ENCODE measurements at regions not wholly inside any gene's neighbourhood (a gene's known extent, or its start where the extent isn't known, plus 50 kb on each side); places are given as distances from the start of the nearest gene placed in this dataset.

DNA sequence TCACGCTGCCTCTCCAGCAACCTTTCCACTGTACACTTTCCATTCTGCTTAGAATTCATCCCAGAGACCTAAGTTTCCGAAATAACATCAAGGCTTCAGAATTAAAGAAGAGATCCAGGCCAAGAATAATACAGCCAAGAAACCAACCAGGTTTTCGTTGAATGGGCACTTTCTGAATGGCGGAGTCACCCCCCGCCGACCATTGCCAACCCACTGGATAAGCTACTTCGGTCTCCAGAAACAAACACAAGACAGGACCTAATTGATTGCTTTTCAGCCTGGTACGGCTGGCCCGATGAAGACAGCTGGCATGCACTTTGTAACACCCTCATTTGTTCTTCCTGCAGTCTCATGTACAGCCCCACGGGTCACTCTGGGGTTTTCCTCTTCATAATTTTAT, 308.1 kb upstream of the ZFHX3 start:
- Histone ChIP-seq H3K4me2 (ENCODE audit: insufficient read depth, low read length) (no peak overlapping the region), H3K4me3 (ENCODE audit: insufficient read depth, low read length) (no peak overlapping the region), H4K20me1 (ENCODE audit: insufficient read depth, low read length) (no peaks in the 10 kb centered on the region), H3K4me1 (ENCODE audit: insufficient read depth, low read length) (no peaks in the 10 kb centered on the region), H3K79me2 (ENCODE audit: insufficient read depth, low read length) (no peaks in the 10 kb centered on the region), H3K27ac (ENCODE audit: low read depth, low read length) (no peak overlapping the region), H3K36me3 (ENCODE audit: insufficient read depth, low read length) (no peaks in the 10 kb centered on the region), H3K9me3 (ENCODE audit: low read depth, low read length) (no peaks in the 10 kb centered on the region), H2AFZ (ENCODE audit: low read length) (no peak overlapping the region), H3K27me3 (ENCODE audit: insufficient read depth, low read length) (peaks cover 3% of the 10 kb centered on the region)
- TF ChIP-seq, protein P1, sequence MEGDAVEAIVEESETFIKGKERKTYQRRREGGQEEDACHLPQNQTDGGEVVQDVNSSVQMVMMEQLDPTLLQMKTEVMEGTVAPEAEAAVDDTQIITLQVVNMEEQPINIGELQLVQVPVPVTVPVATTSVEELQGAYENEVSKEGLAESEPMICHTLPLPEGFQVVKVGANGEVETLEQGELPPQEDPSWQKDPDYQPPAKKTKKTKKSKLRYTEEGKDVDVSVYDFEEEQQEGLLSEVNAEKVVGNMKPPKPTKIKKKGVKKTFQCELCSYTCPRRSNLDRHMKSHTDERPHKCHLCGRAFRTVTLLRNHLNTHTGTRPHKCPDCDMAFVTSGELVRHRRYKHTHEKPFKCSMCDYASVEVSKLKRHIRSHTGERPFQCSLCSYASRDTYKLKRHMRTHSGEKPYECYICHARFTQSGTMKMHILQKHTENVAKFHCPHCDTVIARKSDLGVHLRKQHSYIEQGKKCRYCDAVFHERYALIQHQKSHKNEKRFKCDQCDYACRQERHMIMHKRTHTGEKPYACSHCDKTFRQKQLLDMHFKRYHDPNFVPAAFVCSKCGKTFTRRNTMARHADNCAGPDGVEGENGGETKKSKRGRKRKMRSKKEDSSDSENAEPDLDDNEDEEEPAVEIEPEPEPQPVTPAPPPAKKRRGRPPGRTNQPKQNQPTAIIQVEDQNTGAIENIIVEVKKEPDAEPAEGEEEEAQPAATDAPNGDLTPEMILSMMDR (IDR thresholded peaks at IDR 0.05; ENCODE audit: extremely low read depth, low read depth, low read length) = no peak
- no peak for DNase-seq (ENCODE audit: insufficient read length, low spot score, missing footprints)

DNA sequence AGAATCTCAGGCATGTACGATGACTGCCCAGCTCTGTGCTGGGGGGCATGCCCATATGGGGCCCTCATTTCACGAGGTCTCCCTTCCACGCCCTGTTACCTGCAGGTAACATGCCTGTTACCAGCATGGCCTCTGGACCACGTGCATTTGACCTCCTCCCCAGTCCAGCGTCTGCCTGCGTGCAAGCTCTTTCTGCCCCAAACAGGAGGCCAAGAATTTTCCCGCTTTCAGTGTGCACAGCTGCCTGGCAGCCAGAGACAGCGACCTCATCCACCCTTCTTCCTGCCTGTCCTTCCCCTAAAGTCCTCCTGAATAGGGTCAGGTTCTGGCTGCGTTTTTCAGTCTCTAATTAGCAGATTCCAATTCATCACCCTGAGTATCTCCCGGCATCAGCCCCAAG, 306.5 kb upstream of the ZFHX3 start:
- TF ChIP-seq, protein P1 (IDR thresholded peaks at IDR 0.05; ENCODE audit: extremely low read depth, low read depth, low read length) = no peak
- H3K4me2 ChIP-seq (ENCODE audit: insufficient read depth, low read length) = no peak overlapping the region
- H3K79me2 ChIP-seq (ENCODE audit: insufficient read depth, low read length) = no peaks in the 10 kb centered on the region
- H3K4me3 ChIP-seq (ENCODE audit: insufficient read depth, low read length) = no peak overlapping the region
- H3K9me3 ChIP-seq (ENCODE audit: low read depth, low read length) = no peaks in the 10 kb centered on the region
- no peak for DNase-seq (ENCODE audit: insufficient read length, low spot score, missing footprints)
- H3K27me3 ChIP-seq (ENCODE audit: insufficient read depth, low read length) = peaks cover 3% of the 10 kb centered on the region
- H2AFZ ChIP-seq (ENCODE audit: low read length) = no peak overlapping the region
- H3K4me1 ChIP-seq (ENCODE audit: insufficient read depth, low read length) = no peaks in the 10 kb centered on the region
- no peaks in the 10 kb centered on the region for H3K36me3 ChIP-seq (ENCODE audit: insufficient read depth, low read length)
- H4K20me1 ChIP-seq (ENCODE audit: insufficient read depth, low read length) = no peaks in the 10 kb centered on the region
- no peak overlapping the region for H3K27ac ChIP-seq (ENCODE audit: low read depth, low read length)

DNA sequence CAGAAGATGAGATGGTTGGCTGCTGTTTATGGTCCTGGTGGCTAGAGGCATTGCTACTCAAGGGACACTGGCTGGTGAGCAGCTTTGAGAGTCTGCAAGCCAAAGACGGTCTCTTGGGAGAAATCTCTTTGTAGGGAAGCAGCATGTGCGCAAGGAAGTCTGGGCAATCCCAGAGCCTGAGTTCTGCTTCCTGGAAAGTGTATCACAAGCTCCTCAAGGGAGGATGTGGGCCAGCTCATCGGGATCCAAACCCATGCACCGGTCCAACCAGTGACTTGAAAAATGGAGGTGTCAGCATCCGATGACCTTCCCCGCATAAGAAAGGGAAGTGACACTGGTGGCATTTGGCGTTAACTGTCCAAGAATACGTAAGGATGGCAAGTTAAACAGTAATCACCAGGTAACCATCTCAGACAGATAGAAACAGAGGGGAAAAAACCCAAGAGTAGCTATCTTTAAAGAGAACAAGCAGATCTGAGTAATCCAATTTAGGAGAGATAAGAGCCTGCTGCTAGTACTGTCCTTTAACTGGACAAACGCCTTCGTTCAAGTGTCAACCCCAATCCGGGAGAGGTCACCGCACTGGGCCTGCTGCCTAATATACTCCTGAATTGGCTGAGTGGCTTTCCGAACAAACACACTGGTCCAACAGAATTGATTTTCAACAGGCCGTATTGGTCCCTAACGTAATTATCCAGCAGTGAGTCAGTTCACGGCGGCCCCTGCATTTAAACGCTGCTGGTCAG, 303.0 kb upstream of the ZFHX3 start:
- TF ChIP-seq, protein P1 (IDR thresholded peaks at IDR 0.05; ENCODE audit: extremely low read depth, low read depth, low read length) = no peak
- no peak overlapping the region for H3K27ac ChIP-seq (ENCODE audit: low read depth, low read length)
- H3K4me3 ChIP-seq (ENCODE audit: insufficient read depth, low read length) = no peak overlapping the region
- no peaks in the 10 kb centered on the region for H3K4me1 ChIP-seq (ENCODE audit: insufficient read depth, low read length)
- no peaks in the 10 kb centered on the region for H3K27me3 ChIP-seq (ENCODE audit: insufficient read depth, low read length)
- H3K9me3 ChIP-seq (ENCODE audit: low read depth, low read length) = no peaks in the 10 kb centered on the region
- H3K36me3 ChIP-seq (ENCODE audit: insufficient read depth, low read length) = no peaks in the 10 kb centered on the region
- H2AFZ ChIP-seq (ENCODE audit: low read length) = no peak overlapping the region
- no peak for DNase-seq (ENCODE audit: insufficient read length, low spot score, missing footprints)
- H3K79me2 ChIP-seq (ENCODE audit: insufficient read depth, low read length) = no peaks in the 10 kb centered on the region
- no peak overlapping the region for H3K4me2 ChIP-seq (ENCODE audit: insufficient read depth, low read length)
- H4K20me1 ChIP-seq (ENCODE audit: insufficient read depth, low read length) = no peaks in the 10 kb centered on the region

DNA sequence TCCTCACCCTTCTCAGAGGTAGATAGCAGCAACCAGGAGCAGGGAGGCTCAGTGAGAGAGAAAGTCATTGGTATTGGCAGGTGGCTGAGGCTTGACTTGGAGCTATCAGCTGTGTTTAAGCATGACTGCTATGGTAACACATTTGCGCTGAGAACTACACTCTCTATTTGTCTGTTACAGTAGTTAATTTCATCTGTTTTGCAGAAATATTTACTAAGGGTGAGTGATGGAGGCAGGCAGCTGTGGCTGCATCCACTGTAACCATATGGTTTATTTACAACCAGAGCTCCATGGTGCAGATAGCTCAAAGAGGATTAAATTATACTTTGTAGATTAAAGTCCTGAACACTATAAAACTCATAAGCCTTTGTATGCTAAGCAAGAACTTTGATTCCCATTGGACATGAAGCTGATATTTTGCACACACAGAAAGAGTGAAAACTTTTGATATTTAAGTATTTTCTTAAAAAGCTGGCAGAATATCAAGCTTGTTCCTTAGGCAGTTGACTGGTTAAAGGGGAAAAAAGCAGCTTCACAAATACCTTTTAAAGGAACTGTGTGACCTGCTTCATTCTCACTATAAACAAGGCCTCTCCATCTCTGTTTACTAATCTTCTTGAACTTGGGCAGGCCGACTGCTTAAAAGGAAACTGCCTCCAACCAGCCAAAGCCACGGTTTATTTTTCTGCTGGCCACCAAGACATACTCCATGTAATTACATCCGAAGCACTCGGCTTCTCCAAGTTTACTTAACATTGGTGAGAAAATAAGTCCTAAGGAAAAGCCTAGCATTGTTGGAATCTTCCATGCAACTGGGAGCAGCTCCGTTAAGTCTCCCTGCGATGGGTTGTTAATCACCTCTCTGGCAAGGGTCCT, 299.8 kb upstream of the ZFHX3 start:
- Histone ChIP-seq H4K20me1 (ENCODE audit: insufficient read depth, low read length) (no peaks in the 10 kb centered on the region), H3K79me2 (ENCODE audit: insufficient read depth, low read length) (no peaks in the 10 kb centered on the region), H3K4me3 (ENCODE audit: insufficient read depth, low read length) (no peak overlapping the region), H3K36me3 (ENCODE audit: insufficient read depth, low read length) (no peaks in the 10 kb centered on the region), H3K4me1 (ENCODE audit: insufficient read depth, low read length) (no peaks in the 10 kb centered on the region), H2AFZ (ENCODE audit: low read length) (no peak overlapping the region), H3K4me2 (ENCODE audit: insufficient read depth, low read length) (no peak overlapping the region), H3K27ac (ENCODE audit: low read depth, low read length) (no peak overlapping the region), H3K9me3 (ENCODE audit: low read depth, low read length) (no peaks in the 10 kb centered on the region), H3K27me3 (ENCODE audit: insufficient read depth, low read length) (no peaks in the 10 kb centered on the region)
- DNase-seq (ENCODE audit: insufficient read length, low spot score, missing footprints) = no peak
- TF ChIP-seq, protein P1 (IDR thresholded peaks at IDR 0.05; ENCODE audit: extremely low read depth, low read depth, low read length) = no peak
